ENCODE measurements at regions not wholly inside any gene's neighbourhood (a gene's known extent, or its start where the extent isn't known, plus 50 kb on each side); places are given as distances from the start of the nearest gene placed in this dataset.

DNA sequence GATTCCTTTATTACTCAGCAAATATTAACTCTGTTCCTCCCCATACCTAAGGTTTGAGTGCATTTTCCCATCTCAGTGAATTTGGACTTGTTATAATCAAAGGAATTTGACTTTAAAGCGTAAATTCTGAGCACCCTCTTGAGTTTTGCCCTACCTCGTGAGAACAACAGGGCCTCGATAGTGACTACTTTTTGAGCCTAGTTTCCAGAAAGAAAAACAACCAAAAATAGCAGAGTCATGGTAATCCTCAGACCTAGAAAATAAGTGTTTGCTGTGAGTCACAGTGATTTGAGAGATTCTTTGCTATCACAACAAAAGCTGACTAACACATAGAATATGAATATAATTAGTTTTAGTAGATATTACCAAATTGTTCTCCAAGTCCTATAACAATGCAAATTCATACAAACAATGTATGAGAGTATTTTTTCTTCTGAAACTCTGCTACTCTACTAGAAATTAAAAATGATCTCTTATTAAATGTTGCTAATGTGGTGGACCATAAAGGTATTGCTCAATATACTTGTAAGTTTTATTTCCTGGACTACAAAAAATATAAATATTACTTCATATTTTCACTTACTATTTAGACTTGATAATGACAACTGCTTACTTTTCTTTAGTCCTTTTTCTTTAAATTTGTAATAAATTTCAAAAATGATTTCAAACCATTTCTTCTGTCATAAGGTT is 759.7 kb downstream of the BRINP1 start:
- no peak for DNase-seq

More for the DNA sequence above, 759.7 kb downstream of the BRINP1 start:
- Histone ChIP-seq H3K9ac (ENCODE audit: extremely low read depth, insufficient read length, low read length) (no peak overlapping the region), H2AFZ (ENCODE audit: low read length) (no peak overlapping the region), H3K4me1 (ENCODE audit: insufficient read depth, low read length) (no peaks in the 10 kb centered on the region), H2BK20ac (ENCODE audit: low read depth, low read length, poor library complexity, severe bottlenecking) (no peak overlapping the region), H4K8ac (replicated peaks; ENCODE audit: insufficient read length, low read depth, low read length) (no peak overlapping the region), H4K91ac (ENCODE audit: insufficient read length, low read depth, low read length) (no peak overlapping the region), H2BK5ac (ENCODE audit: insufficient read length, low read length) (no peak overlapping the region), H3K27ac (ENCODE audit: insufficient read length, low read depth, low read length) (no peak overlapping the region), H4K20me1 (ENCODE audit: control insufficient read depth, insufficient read depth, insufficient read length) (no peaks in the 10 kb centered on the region), H3K18ac (ENCODE audit: insufficient read length, low read depth, low read length) (no peak overlapping the region), H3T11ph (ENCODE audit: low read length) (no peak overlapping the region), H3K56ac (ENCODE audit: insufficient read length, low read depth, low read length) (no peak overlapping the region), H3K23ac (ENCODE audit: insufficient read length, low read depth, low read length) (no peak overlapping the region), H3K9me3 (ENCODE audit: control insufficient read depth, low read depth, low read length) (no peaks in the 10 kb centered on the region), H3K4ac (ENCODE audit: low read depth, low read length) (no peak overlapping the region), H2BK12ac (ENCODE audit: insufficient read length, low read depth, low read length) (no peak overlapping the region), H3K14ac (ENCODE audit: insufficient read depth, low read length) (no peak overlapping the region), H2BK15ac (ENCODE audit: low read depth, low read length) (no peak overlapping the region), H2BK120ac (ENCODE audit: low read depth, low read length, poor library complexity, severe bottlenecking) (no peak overlapping the region), H3K79me1 (ENCODE audit: insufficient read depth, low read depth, low read length, poor library complexity, severe bottlenecking) (no peaks in the 10 kb centered on the region), H2AK5ac (ENCODE audit: insufficient read length, low read length) (no peak overlapping the region), H3K4me2 (ENCODE audit: insufficient read depth, insufficient read length, low read length) (no peak overlapping the region), H3K27me3 (ENCODE audit: insufficient read depth, low read length) (no peaks in the 10 kb centered on the region), H4K5ac (ENCODE audit: insufficient read length, low read depth, low read length) (no peak overlapping the region), H3K23me2 (ENCODE audit: insufficient read length, low read depth, low read length, poor library complexity, severe bottlenecking) (no peaks in the 10 kb centered on the region), H3K79me2 (ENCODE audit: insufficient read depth, low read length) (no peaks in the 10 kb centered on the region)
- Mint-ChIP-seq H3K27me3 (ENCODE audit: low read depth) (no peaks in the 10 kb centered on the region), H3K36me3 (ENCODE audit: insufficient read depth in 1 of 3, low read depth in 3 of 3) (no peaks in the 10 kb centered on the region), H3K27ac (no peak overlapping the region), H3K4me3 (no peak overlapping the region), H3K4me1 (no peaks in the 10 kb centered on the region), H3K9me3 (peaks cover 4% of the 10 kb centered on the region in 2 experiments; a peak in 4 of 5 replicates)
- TF ChIP-seq, protein P1, sequence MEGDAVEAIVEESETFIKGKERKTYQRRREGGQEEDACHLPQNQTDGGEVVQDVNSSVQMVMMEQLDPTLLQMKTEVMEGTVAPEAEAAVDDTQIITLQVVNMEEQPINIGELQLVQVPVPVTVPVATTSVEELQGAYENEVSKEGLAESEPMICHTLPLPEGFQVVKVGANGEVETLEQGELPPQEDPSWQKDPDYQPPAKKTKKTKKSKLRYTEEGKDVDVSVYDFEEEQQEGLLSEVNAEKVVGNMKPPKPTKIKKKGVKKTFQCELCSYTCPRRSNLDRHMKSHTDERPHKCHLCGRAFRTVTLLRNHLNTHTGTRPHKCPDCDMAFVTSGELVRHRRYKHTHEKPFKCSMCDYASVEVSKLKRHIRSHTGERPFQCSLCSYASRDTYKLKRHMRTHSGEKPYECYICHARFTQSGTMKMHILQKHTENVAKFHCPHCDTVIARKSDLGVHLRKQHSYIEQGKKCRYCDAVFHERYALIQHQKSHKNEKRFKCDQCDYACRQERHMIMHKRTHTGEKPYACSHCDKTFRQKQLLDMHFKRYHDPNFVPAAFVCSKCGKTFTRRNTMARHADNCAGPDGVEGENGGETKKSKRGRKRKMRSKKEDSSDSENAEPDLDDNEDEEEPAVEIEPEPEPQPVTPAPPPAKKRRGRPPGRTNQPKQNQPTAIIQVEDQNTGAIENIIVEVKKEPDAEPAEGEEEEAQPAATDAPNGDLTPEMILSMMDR (conservative IDR thresholded peaks at IDR 0.05): no peak
- no CpG with 5 or more reads among the region's 3 CpGs for WGBS (ENCODE audit: extremely low coverage, insufficient read length, low lambda C conversion rate)

Data from H9 (cell line).